Tibial nerve (tissue), 4 donors: ENCODE measurements at regions not wholly inside any gene's neighbourhood (a gene's known extent, or its start where the extent isn't known, plus 50 kb on each side); places are given as distances from the start of the nearest gene placed in this dataset.

Source experiments
- DNase-seq, 2 donors: peaks; one replicate each; pipeline ENCODE4 v3.0.0-alpha.2; 2019; ENCODE audit warnings: low spot score in 2 of 2
- H3K27ac ChIP-seq, 4 donors: fragments of 200-600 bp; sonication (generic) in 3 of 4; one replicate each; pipeline ENCODE4 v1.5.1; 2017 to 2019; ENCODE audit warnings: mild to moderate bottlenecking in 1 of 4
- H3K27me3 ChIP-seq, 2 donors: fragments of 200-600 bp; sonication (generic) in 1 of 2; one replicate each; pipeline versions ENCODE4 v1.5.1 to v1.6.0; 2017 to 2019
- H3K36me3 ChIP-seq, 3 donors: fragments of 200-600 bp; sonication (generic); one replicate each; pipeline ENCODE4 v1.5.1; 2018 to 2019
- H3K4me1 ChIP-seq, 4 donors: fragments of 200-600 bp; sonication (generic) in 3 of 4; one replicate each; pipeline ENCODE4 v1.5.1; 2017 to 2019
- H3K4me3 ChIP-seq, 4 donors: fragments of 200-600 bp; sonication (generic) in 3 of 4; one replicate each; pipeline ENCODE4 v1.5.1; 2017 to 2019; ENCODE audit warnings: mild to moderate bottlenecking in 1 of 4, moderate library complexity in 1 of 4
- H3K9me3 ChIP-seq, 4 donors: fragments of 200-600 bp; sonication (generic) in 3 of 4; one replicate each; pipeline ENCODE4 v1.5.1; 2017 to 2019
- CTCF ChIP-seq, 5 experiments: fragments of 200-600 bp in 3 of 5; fragments of 450-650 bp in 2 of 5; sonication (generic) in 3 of 5; IDR thresholded peaks; one replicate each; pipeline ENCODE4 v1.5.1; 2016 to 2019; ENCODE audit warnings: antibody characterized with exemption in 5 of 5, mild to moderate bottlenecking in 3 of 5, moderate library complexity in 2 of 5
- EP300 ChIP-seq, 2 donors: sonication (generic); formaldehyde crosslinking; IDR thresholded peaks; one replicate each; pipeline ENCODE4 v1.6.1; 2017; ENCODE audit warnings: antibody characterized with exemption in 2 of 2, mild to moderate bottlenecking in 1 of 2
- POLR2A ChIP-seq, 2 donors: fragments of 450-650 bp; IDR thresholded peaks; one replicate each; pipeline ENCODE4 v1.6.1; 2017; ENCODE audit warnings: antibody characterized with exemption in 2 of 2, mild to moderate bottlenecking in 2 of 2, moderate library complexity in 2 of 2
- WGBS, 2 donors: methylation state at CpG; one replicate each; pipeline ENCODE4 v1.1.5; 2018; 5-methylcytosine and 5-hydroxymethylcytosine counted together

- 62 to 74% methylated on average over 3 of the region's 3 CpGs for WGBS, 2 donors
- Histone ChIP-seq H3K27me3 (no peaks in the 10 kb centered on the region), H3K4me3 (no peak overlapping the region), H3K27ac (no peak overlapping the region), H3K36me3 (no peaks in the 10 kb centered on the region), H3K4me1 (peaks cover 0 to 4% (median 0%) of the 10 kb centered on the region in 4 donors), H3K9me3 (no peaks in the 10 kb centered on the region)
- no peak for DNase-seq
- TF ChIP-seq CTCF (IDR thresholded peaks at IDR 0.05) (no peak), EP300 (IDR thresholded peaks at IDR 0.05) (no peak), POLR2A (IDR thresholded peaks at IDR 0.05) (no peak)
These were observed 208.8 kb downstream of the GXYLT1 start for GRCh38 chr12:41935911-41936310.

- DNase-seq, result peak; percentile 26 to 36
- WGBS, 2 donors, result 1% methylated on average over 33 to 35 of the region's 35 CpGs
- peak overlapping the region in 1 of 4 donors; percentile 44 for H3K27ac ChIP-seq
- peaks cover 0 to 4% (median 0%) of the 10 kb centered on the region in 4 donors for H3K4me1 ChIP-seq
- H3K9me3 ChIP-seq, result no peaks in the 10 kb centered on the region
- no peaks in the 10 kb centered on the region for H3K36me3 ChIP-seq
- H3K27me3 ChIP-seq, result no peaks in the 10 kb centered on the region
- H3K4me3 ChIP-seq, result peak overlapping the region; percentile 21 to 56 (median 44)
- TF ChIP-seq POLR2A (IDR thresholded peaks at IDR 0.05) (no peak), EP300 (IDR thresholded peaks at IDR 0.05) (peak in 1 of 2 donors; percentile 54), CTCF (IDR thresholded peaks at IDR 0.05) (no peak)
These were observed 212.1 kb downstream of the GXYLT1 start for GRCh38 chr12:41932470-41932991.

GRCh38 chr12:41930866-41931437 is 213.7 kb downstream of the GXYLT1 start:
- WGBS, 2 donors, result 47 to 52% methylated on average over 7 of the region's 7 CpGs
- H3K4me1 ChIP-seq, result peaks cover 0 to 4% (median 0%) of the 10 kb centered on the region in 4 donors
- H3K4me3 ChIP-seq, result peak overlapping the region in 2 of 4 donors; percentile 20 to 30
- H3K9me3 ChIP-seq, result no peaks in the 10 kb centered on the region
- no peaks in the 10 kb centered on the region for H3K36me3 ChIP-seq
- TF ChIP-seq EP300 (IDR thresholded peaks at IDR 0.05), result no peak
- TF ChIP-seq CTCF (IDR thresholded peaks at IDR 0.05), result no peak
- TF ChIP-seq POLR2A (IDR thresholded peaks at IDR 0.05), result no peak
- no peaks in the 10 kb centered on the region for H3K27me3 ChIP-seq
- no peak for DNase-seq
- peak overlapping the region in 1 of 4 donors; percentile 2 for H3K27ac ChIP-seq

GRCh38 chr12:41924111-41924510 is 220.6 kb downstream of the GXYLT1 start:
- no peak for DNase-seq
- Histone ChIP-seq H3K27ac (no peak overlapping the region), H3K27me3 (no peaks in the 10 kb centered on the region), H3K4me1 (peaks cover 0 to 6% (median 0%) of the 10 kb centered on the region in 4 donors), H3K36me3 (no peaks in the 10 kb centered on the region), H3K9me3 (no peaks in the 10 kb centered on the region), H3K4me3 (no peak overlapping the region)
- WGBS, 2 donors, result 83 to 90% methylated on average over 2 of the region's 2 CpGs
- TF ChIP-seq POLR2A (IDR thresholded peaks at IDR 0.05) (no peak), EP300 (IDR thresholded peaks at IDR 0.05) (no peak), CTCF (IDR thresholded peaks at IDR 0.05) (no peak)

- Histone ChIP-seq H3K36me3 (no peaks in the 10 kb centered on the region), H3K27ac (no peak overlapping the region), H3K27me3 (no peaks in the 10 kb centered on the region), H3K4me3 (no peak overlapping the region), H3K4me1 (peaks cover 0 to 9% (median 0%) of the 10 kb centered on the region in 4 donors), H3K9me3 (no peaks in the 10 kb centered on the region)
- WGBS, 2 donors, result 94 to 97% methylated on average over 2 of the region's 2 CpGs
- TF ChIP-seq EP300 (IDR thresholded peaks at IDR 0.05), result no peak
- TF ChIP-seq POLR2A (IDR thresholded peaks at IDR 0.05), result no peak
- no peak for DNase-seq
These were observed 221.3 kb downstream of the GXYLT1 start for GRCh38 chr12:41923351-41923750.
